ENCODE measurements at regions not wholly inside any gene's neighbourhood (a gene's known extent, or its start where the extent isn't known, plus 50 kb on each side); places are given as distances from the start of the nearest gene placed in this dataset.

DNA sequence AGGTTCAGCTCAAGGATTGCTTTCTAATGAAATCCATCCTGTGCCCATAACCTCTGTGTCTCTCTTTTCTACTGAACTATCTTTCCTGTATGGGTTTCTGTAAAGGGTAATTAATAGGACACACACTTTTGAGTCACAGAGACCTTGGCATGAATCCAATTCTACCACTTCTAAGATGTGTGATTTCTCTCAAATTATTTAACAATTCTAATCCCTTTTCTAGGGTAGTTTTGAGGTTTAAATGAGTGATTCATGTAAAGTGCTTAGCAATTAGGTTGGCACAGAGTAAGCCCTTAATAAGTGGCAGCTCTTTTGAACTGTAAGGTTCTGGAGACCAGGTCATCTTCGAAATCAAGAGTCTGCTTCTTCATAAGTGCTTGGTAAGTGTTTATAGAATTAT is 202.7 kb downstream of the RASSF9 start:
- Histone ChIP-seq H2AFZ (ENCODE audit: low read depth, low read length) (no peak overlapping the region), H3K36me3 (ENCODE audit: control insufficient read depth, insufficient read depth, low read length) (no peaks in the 10 kb centered on the region), H3K9ac (ENCODE audit: insufficient read depth in 1 of 2, low read depth in 2 of 2, low read length in 2 of 2) (no peak overlapping the region), H3K9me1 (ENCODE audit: control insufficient read depth, insufficient read depth, low read length) (no peaks in the 10 kb centered on the region), H3K27me3 (ENCODE audit: control insufficient read depth in 2 of 2, insufficient read depth in 2 of 2, low read length in 2 of 2) (no peaks in the 10 kb centered on the region), H3K27ac (ENCODE audit: extremely low read depth, low read depth, low read length) (no peak overlapping the region), H3K4me2 (ENCODE audit: insufficient read depth, low read length) (no peak overlapping the region), H3K9me3 (replicated peaks; ENCODE audit: control insufficient read depth, insufficient read depth, low read depth, low read length) (no peaks in the 10 kb centered on the region), H4K20me1 (replicated peaks; ENCODE audit: control insufficient read depth, insufficient read depth, low read length) (no peaks in the 10 kb centered on the region), H3K4me1 (replicated peaks in 1 of 2; ENCODE audit: control insufficient read depth in 2 of 2, insufficient read depth in 2 of 2, low read length in 2 of 2) (no peaks in the 10 kb centered on the region), H3K79me2 (ENCODE audit: control insufficient read depth, insufficient read depth, low read length) (no peaks in the 10 kb centered on the region), H3K4me3 (no peak overlapping the region)
- no peak for FAIRE-seq
- BruUV-seq (replicated peaks): no TSS peak
- POLR2A ChIA-PET: no interaction called here
- intact Hi-C loops (cut with micrococcal nuclease): no loop called here
- in situ Hi-C loops (cut with MboI): no loop called here
- TF ChIP-seq, protein P1, sequence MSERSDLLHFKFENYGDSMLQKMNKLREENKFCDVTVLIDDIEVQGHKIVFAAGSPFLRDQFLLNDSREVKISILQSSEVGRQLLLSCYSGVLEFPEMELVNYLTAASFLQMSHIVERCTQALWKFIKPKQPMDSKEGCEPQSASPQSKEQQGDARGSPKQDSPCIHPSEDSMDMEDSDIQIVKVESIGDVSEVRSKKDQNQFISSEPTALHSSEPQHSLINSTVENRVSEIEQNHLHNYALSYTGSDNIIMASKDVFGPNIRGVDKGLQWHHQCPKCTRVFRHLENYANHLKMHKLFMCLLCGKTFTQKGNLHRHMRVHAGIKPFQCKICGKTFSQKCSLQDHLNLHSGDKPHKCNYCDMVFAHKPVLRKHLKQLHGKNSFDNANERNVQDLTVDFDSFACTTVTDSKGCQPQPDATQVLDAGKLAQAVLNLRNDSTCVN (CRISPR knock-in tag; IDR thresholded peaks at IDR 0.05): no peak
- no peak for TF ChIP-seq SMAD1 (IDR thresholded peaks at IDR 0.05; ENCODE audit: low read depth, low read length, partially characterized antibody)
- TF ChIP-seq EGR1 (conservative IDR thresholded peaks at IDR 0.05): no peak
- no peak for TF ChIP-seq CREBBP (IDR thresholded peaks at IDR 0.05; ENCODE audit: low read depth, low read length)
- no peak for TF ChIP-seq TEAD4 (IDR thresholded peaks at IDR 0.05; ENCODE audit: low read length)
- TF ChIP-seq TEAD4 (CRISPR knock-in tag; IDR thresholded peaks at IDR 0.05; ENCODE audit: borderline replicate concordance): no peak
- no peak for TF ChIP-seq NR2C2 (CRISPR knock-in tag; IDR thresholded peaks at IDR 0.05)
- TF ChIP-seq NR2C2 (tag; IDR thresholded peaks at IDR 0.05): no peak
- no peak for TF ChIP-seq HOMEZ (CRISPR knock-in tag; IDR thresholded peaks at IDR 0.05)
- TF ChIP-seq PTTG1 (tag; IDR thresholded peaks at IDR 0.05; ENCODE audit: low read depth): no peak
- TF ChIP-seq ZNF668 (CRISPR knock-in tag; IDR thresholded peaks at IDR 0.05): no peak
- TF ChIP-seq GATAD2B (IDR thresholded peaks at IDR 0.05; ENCODE audit: borderline replicate concordance): no peak
- no peak for TF ChIP-seq RAD21 (CRISPR knock-in tag; conservative IDR thresholded peaks at IDR 0.05 in 1 of 2, IDR thresholded peaks at IDR 0.05 in 1 of 2)
- no peak for TF ChIP-seq THRB (CRISPR knock-in tag; conservative IDR thresholded peaks at IDR 0.05)
- no peak for TF ChIP-seq ZNF707 (CRISPR knock-in tag; conservative IDR thresholded peaks at IDR 0.05)
- TF ChIP-seq, protein P2, sequence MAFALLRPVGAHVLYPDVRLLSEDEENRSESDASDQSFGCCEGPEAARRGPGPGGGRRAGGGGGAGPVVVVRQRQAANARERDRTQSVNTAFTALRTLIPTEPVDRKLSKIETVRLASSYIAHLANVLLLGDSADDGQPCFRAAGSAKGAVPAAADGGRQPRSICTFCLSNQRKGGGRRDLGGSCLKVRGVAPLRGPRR (CRISPR knock-in tag; IDR thresholded peaks at IDR 0.05): no peak
- TF ChIP-seq ZNF696 (CRISPR knock-in tag; conservative IDR thresholded peaks at IDR 0.05): no peak
- TF ChIP-seq NCOA1 (IDR thresholded peaks at IDR 0.05; ENCODE audit: low read depth): no peak
- no peak for TF ChIP-seq PHF21A (IDR thresholded peaks at IDR 0.05; ENCODE audit: borderline replicate concordance, low read depth)
- no peak for TF ChIP-seq FOXJ2 (tag; IDR thresholded peaks at IDR 0.05)
- no peak for TF ChIP-seq LEF1 (IDR thresholded peaks at IDR 0.05)
- TF ChIP-seq RBM17 (IDR thresholded peaks at IDR 0.05; ENCODE audit: borderline replicate concordance, low read depth, low read length): no peak
- 0% methylated on average over 1 of the region's 1 CpG for WGBS (ENCODE audit: insufficient coverage, low coverage, missing lambda C conversion rate)
- DNase-seq (ENCODE audit: extremely low read depth in 1 of 4, low spot score in 3 of 4): no peak
- CTCF ChIA-PET (ENCODE audit: low intra/inter-chr PET ratio): no interaction called here
- ATAC-seq: no peak

Measured in K562 (cell line).